ENCODE measurements at regions not wholly inside any gene's neighbourhood (a gene's known extent, or its start where the extent isn't known, plus 50 kb on each side); places are given as distances from the start of the nearest gene placed in this dataset.

DNA sequence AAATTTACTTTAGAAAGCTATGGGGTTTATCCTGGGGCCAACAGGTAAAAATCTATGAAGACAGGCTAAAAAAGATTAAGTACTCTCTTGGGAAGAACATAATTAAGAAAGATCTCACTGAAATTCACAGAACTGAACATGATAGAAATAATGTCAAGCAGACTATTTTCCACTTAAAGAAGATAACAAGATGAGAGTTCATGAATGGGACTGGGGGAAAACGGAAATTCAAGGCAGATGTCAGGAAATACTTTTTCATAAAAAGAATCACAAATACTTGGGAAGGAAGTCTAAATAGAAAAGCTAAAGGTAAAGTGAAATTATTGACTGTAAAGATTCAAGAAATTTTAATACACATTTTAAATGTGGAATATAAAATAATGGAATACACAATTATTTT is 737.6 kb downstream of the EPHA3 start:
- TF ChIP-seq CTCF (IDR thresholded peaks at IDR 0.05; ENCODE audit: low read depth, low read length, missing input control) (no peak), GABPA (IDR thresholded peaks at IDR 0.05 in 1 of 2, conservative IDR thresholded peaks at IDR 0.05 in 1 of 2) (no peak), RAD21 (IDR thresholded peaks at IDR 0.05) (no peak), TAF1 (conservative IDR thresholded peaks at IDR 0.05) (no peak), JUND (IDR thresholded peaks at IDR 0.05) (no peak), HNF4A (conservative IDR thresholded peaks at IDR 0.05) (no peak)
- TF ChIP-seq, protein P1, sequence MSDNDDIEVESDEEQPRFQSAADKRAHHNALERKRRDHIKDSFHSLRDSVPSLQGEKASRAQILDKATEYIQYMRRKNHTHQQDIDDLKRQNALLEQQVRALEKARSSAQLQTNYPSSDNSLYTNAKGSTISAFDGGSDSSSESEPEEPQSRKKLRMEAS (IDR thresholded peaks at IDR 0.05), result no peak
